Subcutaneous abdominal adipose tissue (tissue), 5 donors: ENCODE measurements at regions not wholly inside any gene's neighbourhood (a gene's known extent, or its start where the extent isn't known, plus 50 kb on each side); places are given as distances from the start of the nearest gene placed in this dataset.

Experiments used
- H3K27ac ChIP-seq: one replicate; pipeline ENCODE4 v1.7.0; 2013; ENCODE audit warnings: low read depth, mild to moderate bottlenecking, inconsistent platforms, low read length, moderate library complexity
- H3K27me3 ChIP-seq, 5 donors: one replicate each; pipeline ENCODE4 v1.7.0; 2013; ENCODE audit warnings: low read length in 5 of 5, inconsistent platforms in 1 of 5; ENCODE audit not compliant: control insufficient read depth in 5 of 5, insufficient read depth in 4 of 5
- H3K36me3 ChIP-seq, 5 donors: one replicate each; pipeline ENCODE4 v1.7.0; 2013; ENCODE audit warnings: low read length in 5 of 5; ENCODE audit not compliant: control insufficient read depth in 5 of 5, insufficient read depth in 5 of 5
- H3K4me1 ChIP-seq, 5 donors: one replicate each; pipeline ENCODE4 v1.7.0; 2013; ENCODE audit warnings: low read length in 5 of 5, mild to moderate bottlenecking in 3 of 5, moderate library complexity in 1 of 5; ENCODE audit not compliant: control insufficient read depth in 5 of 5, insufficient read depth in 5 of 5
- H3K4me3 ChIP-seq, 5 donors: one replicate each; pipeline ENCODE4 v1.7.0; 2013; ENCODE audit warnings: low read length in 5 of 5, low read depth in 1 of 5
- H3K9ac ChIP-seq, 5 donors: one replicate each; pipeline ENCODE4 v1.7.0; 2013; ENCODE audit warnings: low read length in 5 of 5, mild to moderate bottlenecking in 4 of 5, moderate library complexity in 3 of 5
- H3K9me3 ChIP-seq, 5 donors: one replicate each; pipeline ENCODE4 v1.7.0; 2013; ENCODE audit warnings: low read length in 5 of 5; ENCODE audit not compliant: control insufficient read depth in 5 of 5
- donor health status: healthy.
- donor health status: healthy.
- donor health status: healthy.
- donor health status: healthy.
- donor health status: healthy.

GRCh38 chr21:16640297-16641027, 872.4 kb upstream of the CXADR start:
- no peaks in the 10 kb centered on the region for H3K36me3 ChIP-seq
- no peak overlapping the region for H3K27ac ChIP-seq
- no peak overlapping the region for H3K4me3 ChIP-seq
- H3K27me3 ChIP-seq, result no peaks in the 10 kb centered on the region
- peaks cover 0 to 9% (median 0%) of the 10 kb centered on the region in 5 donors for H3K4me1 ChIP-seq
- no peak overlapping the region for H3K9ac ChIP-seq
- H3K9me3 ChIP-seq, result peaks cover 0 to 4% (median 0%) of the 10 kb centered on the region in 5 donors

DNA sequence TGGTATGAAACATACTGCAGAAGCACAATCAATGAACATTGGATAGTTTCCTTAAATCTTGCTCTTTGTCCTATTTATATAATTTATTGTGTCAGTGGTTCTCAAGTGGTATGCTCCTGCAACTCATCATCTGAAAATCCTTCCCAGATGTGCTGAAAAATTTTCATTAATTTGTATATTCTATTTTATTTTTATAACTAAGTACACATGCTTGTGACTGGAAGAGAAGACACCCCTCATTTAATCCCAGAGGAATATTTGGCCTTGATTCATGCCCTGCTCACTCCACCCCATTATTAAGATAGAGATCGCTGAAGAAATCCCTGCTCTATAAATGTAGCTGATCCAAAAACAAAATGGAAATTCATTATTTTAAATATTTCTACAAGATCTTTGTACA, 870.5 kb upstream of the CXADR start:
- Histone ChIP-seq H3K9ac (no peak overlapping the region), H3K4me3 (no peak overlapping the region), H3K9me3 (peaks cover 0 to 4% (median 0%) of the 10 kb centered on the region in 5 donors), H3K27ac (no peak overlapping the region), H3K4me1 (peaks cover 0 to 9% (median 0%) of the 10 kb centered on the region in 5 donors), H3K27me3 (no peaks in the 10 kb centered on the region), H3K36me3 (no peaks in the 10 kb centered on the region)

DNA sequence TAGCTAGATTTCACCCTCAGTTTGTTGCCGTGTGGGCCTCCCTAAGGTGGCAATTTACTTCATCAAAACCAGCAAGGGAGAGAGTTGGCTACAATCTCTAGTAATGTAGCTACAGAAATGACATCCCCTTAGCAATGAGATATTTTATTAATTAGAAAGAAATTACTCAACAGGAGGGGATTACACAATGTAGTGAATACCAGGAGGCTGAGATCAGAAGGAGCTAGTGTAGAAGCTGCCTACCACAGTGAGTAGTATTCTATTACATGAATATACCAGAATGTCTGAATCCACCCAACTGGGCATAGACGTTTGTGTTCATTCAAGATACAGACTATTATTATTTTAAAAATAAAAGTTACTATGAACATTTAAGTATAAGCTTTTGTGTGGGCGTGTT, 868.2 kb upstream of the CXADR start:
- Histone ChIP-seq H3K36me3 (no peaks in the 10 kb centered on the region), H3K4me1 (peaks cover 0 to 9% (median 0%) of the 10 kb centered on the region in 5 donors)

GRCh38 chr21:16650714-16651366, 862.0 kb upstream of the CXADR start:
- no peak overlapping the region for H3K9ac ChIP-seq
- no peak overlapping the region for H3K27ac ChIP-seq
- H3K4me1 ChIP-seq, result no peaks in the 10 kb centered on the region

More for the DNA sequence above, 868.2 kb upstream of the CXADR start:
- Histone ChIP-seq H3K9me3 (peaks cover 0 to 4% (median 0%) of the 10 kb centered on the region in 5 donors), H3K27ac (no peak overlapping the region), H3K9ac (no peak overlapping the region), H3K27me3 (no peaks in the 10 kb centered on the region), H3K4me3 (no peak overlapping the region)

DNA sequence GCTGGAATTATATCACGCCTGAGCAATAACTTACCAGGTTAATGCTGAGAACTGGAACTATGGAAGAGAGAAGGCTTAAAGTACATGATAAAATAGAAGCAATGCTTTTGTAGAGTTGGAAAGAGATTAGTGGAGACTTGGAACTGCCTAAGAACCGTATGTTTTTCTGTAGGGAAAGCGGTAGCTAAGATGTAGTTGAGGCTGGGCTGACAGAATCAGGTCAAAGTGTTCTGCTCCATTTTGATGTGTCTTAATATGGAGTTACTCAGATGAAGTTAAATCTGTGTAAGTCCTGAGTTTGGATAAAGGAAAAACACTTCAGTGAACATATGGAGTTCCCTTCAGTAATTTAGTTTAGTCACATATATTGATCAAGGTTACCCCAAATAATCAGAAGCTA, 860.9 kb upstream of the CXADR start:
- Histone ChIP-seq H3K27ac (no peak overlapping the region), H3K36me3 (no peaks in the 10 kb centered on the region), H3K27me3 (no peaks in the 10 kb centered on the region), H3K4me3 (no peak overlapping the region), H3K9me3 (peaks cover 0 to 2% (median 0%) of the 10 kb centered on the region in 5 donors), H3K4me1 (no peaks in the 10 kb centered on the region), H3K9ac (no peak overlapping the region)

More at GRCh38 chr21:16650714-16651366, 862.0 kb upstream of the CXADR start:
- Histone ChIP-seq H3K4me3 (no peak overlapping the region), H3K9me3 (peaks cover 0 to 2% (median 0%) of the 10 kb centered on the region in 5 donors), H3K36me3 (no peaks in the 10 kb centered on the region), H3K27me3 (no peaks in the 10 kb centered on the region)

DNA sequence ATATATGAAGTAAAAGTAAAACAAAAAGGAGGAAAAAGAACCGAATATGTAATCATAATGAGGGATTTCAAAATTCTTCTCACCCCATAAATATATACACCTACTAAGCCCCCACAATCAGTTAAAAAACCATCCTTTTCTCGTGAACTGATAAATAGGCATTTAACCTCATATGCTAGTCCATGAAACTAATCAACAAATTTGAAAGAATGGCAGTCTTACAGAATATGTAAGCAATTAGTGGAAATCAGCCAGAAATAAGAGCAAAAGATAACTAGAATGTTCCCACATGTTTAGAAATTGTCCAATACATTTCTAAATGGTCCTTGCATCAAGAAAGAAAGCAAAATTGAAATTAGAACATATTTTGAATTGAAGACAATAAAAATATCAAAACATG, 849.4 kb upstream of the CXADR start:
- H3K4me1 ChIP-seq, result no peaks in the 10 kb centered on the region
- no peaks in the 10 kb centered on the region for H3K36me3 ChIP-seq
- no peak overlapping the region for H3K4me3 ChIP-seq
- no peak overlapping the region for H3K27ac ChIP-seq
- no peak overlapping the region for H3K9ac ChIP-seq
- H3K27me3 ChIP-seq, result no peaks in the 10 kb centered on the region
- peaks cover 0 to 4% (median 0%) of the 10 kb centered on the region in 5 donors for H3K9me3 ChIP-seq

DNA sequence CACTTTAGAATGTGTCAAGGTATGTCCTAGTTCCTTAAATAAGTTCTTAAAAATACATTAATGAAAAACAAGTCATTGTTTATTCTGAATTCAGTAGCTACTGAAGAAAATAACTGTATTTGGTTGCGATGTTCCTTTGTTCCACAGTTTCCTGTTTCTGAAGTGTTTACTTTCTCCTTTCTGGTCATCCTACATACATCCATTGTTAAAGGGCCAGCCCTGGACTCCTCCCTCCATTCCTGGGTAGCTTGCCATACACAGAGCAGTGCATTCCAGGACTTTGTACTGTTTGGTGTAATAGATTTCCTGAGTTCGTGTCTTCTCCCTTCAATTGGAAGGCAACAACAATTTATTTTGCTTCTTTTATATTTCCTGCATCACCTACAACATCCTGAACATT, 845.4 kb upstream of the CXADR start:
- no peaks in the 10 kb centered on the region for H3K4me1 ChIP-seq
- no peak overlapping the region for H3K4me3 ChIP-seq
- no peak overlapping the region for H3K27ac ChIP-seq
- H3K9me3 ChIP-seq, result no peaks in the 10 kb centered on the region
- H3K9ac ChIP-seq, result no peak overlapping the region
- H3K27me3 ChIP-seq, result no peaks in the 10 kb centered on the region
- no peaks in the 10 kb centered on the region for H3K36me3 ChIP-seq

DNA sequence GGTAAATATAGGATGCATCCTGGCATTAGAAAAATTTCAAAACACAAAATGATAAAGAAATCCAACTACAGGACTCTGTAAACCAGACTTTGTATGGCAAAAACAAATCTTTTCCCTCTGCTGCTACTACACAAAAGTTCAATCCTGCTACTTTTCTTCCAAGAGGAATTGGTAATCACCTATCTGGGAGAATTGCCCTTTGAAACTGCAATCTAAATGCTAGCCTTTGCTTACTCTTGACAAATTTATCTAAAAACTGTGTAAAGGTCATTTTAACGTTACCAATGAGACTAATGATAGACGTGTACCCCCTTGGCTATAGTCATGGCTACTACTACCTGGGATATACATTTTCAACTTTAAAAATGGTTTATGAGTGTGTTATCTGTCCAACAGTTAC, 837.9 kb upstream of the CXADR start:
- Histone ChIP-seq H3K4me3 (no peak overlapping the region), H3K4me1 (peaks cover 0 to 14% (median 4%) of the 10 kb centered on the region in 5 donors), H3K36me3 (no peaks in the 10 kb centered on the region), H3K9ac (no peak overlapping the region), H3K27me3 (no peaks in the 10 kb centered on the region), H3K27ac (no peak overlapping the region), H3K9me3 (no peaks in the 10 kb centered on the region)

DNA sequence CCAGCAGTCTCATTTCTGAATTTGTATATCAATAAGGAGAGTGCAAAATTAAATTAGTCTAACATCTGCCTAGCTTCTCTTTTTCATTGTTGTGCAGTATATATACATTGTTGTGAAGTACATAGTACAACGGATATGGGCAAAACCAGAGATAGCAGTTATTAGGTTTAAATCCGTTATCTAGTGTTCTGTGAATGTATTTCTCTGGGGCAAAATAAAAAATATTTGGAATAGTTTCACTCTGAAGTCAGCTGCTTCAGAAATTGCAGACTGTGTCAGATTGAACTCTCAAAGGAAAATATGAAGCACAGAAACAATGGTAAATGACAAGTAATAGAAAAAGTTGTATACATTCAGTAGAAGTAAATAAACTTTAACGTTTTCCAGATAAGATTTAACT, 836.5 kb upstream of the CXADR start:
- H3K27ac ChIP-seq, result no peak overlapping the region
- H3K9ac ChIP-seq, result no peak overlapping the region
- H3K4me1 ChIP-seq, result peaks cover 0 to 14% (median 4%) of the 10 kb centered on the region in 5 donors
- H3K36me3 ChIP-seq, result no peaks in the 10 kb centered on the region
- H3K9me3 ChIP-seq, result no peaks in the 10 kb centered on the region
- no peaks in the 10 kb centered on the region for H3K27me3 ChIP-seq
- no peak overlapping the region for H3K4me3 ChIP-seq

DNA sequence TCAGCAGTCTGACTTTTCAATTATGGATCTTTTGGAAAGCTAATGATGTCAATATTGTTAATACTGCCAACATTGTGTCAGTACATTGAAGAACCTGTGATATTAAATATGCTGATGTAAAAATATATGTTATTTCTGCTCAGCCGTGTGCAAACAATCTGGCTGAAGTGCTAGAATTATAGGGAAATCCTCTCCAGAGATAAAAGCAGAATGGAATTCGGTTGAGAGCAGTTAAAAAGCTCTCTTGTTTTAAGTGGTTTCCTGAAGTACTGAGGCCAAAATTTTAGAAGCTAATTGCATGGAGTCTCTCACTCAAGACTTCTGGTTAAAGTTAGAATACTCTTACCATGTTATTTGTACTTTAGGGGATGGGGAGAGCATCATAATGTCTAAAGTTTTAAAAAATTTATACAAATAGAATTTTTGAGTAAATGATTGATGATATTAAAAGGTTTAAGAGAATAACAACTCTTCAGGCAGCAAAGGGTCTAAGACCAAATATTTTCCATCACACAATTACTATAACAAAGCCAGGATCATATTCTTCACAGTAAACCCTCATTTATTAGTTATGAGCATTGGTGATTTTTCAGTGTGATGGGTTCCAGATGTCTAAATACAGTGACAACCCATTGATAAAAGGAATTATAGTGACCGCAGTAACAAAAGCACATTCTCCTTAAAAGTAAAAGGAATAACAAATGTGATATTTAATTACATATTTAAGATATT, 834.2 kb upstream of the CXADR start:
- Histone ChIP-seq H3K9ac (no peak overlapping the region), H3K9me3 (no peaks in the 10 kb centered on the region), H3K4me3 (no peak overlapping the region), H3K27ac (no peak overlapping the region), H3K36me3 (no peaks in the 10 kb centered on the region), H3K4me1 (peaks cover 0 to 14% (median 4%) of the 10 kb centered on the region in 5 donors), H3K27me3 (no peaks in the 10 kb centered on the region)
